ENCODE measurements at regions not wholly inside any gene's neighbourhood (a gene's known extent, or its start where the extent isn't known, plus 50 kb on each side); places are given as distances from the start of the nearest gene placed in this dataset.

- TF ChIP-seq CTCF (IDR thresholded peaks at IDR 0.05) (no peak), POLR2A (IDR thresholded peaks at IDR 0.05) (no peak)
Observed at GRCh38 chr12:131457028-131457310, 253.9 kb upstream of the SFSWAP start.

All from adrenal gland (tissue), 5 donors.